ENCODE measurements at regions not wholly inside any gene's neighbourhood (a gene's known extent, or its start where the extent isn't known, plus 50 kb on each side); places are given as distances from the start of the nearest gene placed in this dataset.
"Not testable (repeated sequence)": the region's sequence is repeated elsewhere in the genome, so short reads cannot be mapped to it uniquely, and the experiment has no call there.

- not testable (repeated sequence) for H3K4me3 ChIP-seq (ENCODE audit: low read depth in 1 of 2, low read length in 2 of 2); H3K4me1 ChIP-seq (ENCODE audit: control insufficient read depth in 2 of 2, insufficient read depth in 2 of 2, low read length in 1 of 2); H3K27me3 ChIP-seq (ENCODE audit: control insufficient read depth in 1 of 2, insufficient read depth in 2 of 2, low read length in 2 of 2); H3K27ac ChIP-seq (ENCODE audit: low read depth in 2 of 2, low read length in 1 of 2); H3K9me3 ChIP-seq (ENCODE audit: control insufficient read depth in 2 of 2, insufficient read depth in 1 of 2, low read depth in 1 of 2, low read length in 1 of 2); H3K36me3 ChIP-seq (ENCODE audit: control insufficient read depth in 2 of 2, insufficient read depth in 2 of 2, low read length in 1 of 2)
- WGBS, 2 donors, result 59 to 82% methylated on average over 2 to 4 of the region's 7 CpGs
Measured at GRCh38 chr14:105752420-105752819, 226.0 kb downstream of the TMEM121 start.

- Histone ChIP-seq H3K4me1 (ENCODE audit: control insufficient read depth in 2 of 2, insufficient read depth in 2 of 2, low read length in 1 of 2) (no peaks in the 10 kb centered on the region), H3K9me3 (ENCODE audit: control insufficient read depth in 2 of 2, insufficient read depth in 1 of 2, low read depth in 1 of 2, low read length in 1 of 2) (no peaks in the 10 kb centered on the region), H3K27ac (ENCODE audit: low read depth in 2 of 2, low read length in 1 of 2) (no peak overlapping the region), H3K36me3 (ENCODE audit: control insufficient read depth in 2 of 2, insufficient read depth in 2 of 2, low read length in 1 of 2) (no peaks in the 10 kb centered on the region), H3K27me3 (ENCODE audit: control insufficient read depth in 1 of 2, insufficient read depth in 2 of 2, low read length in 2 of 2) (no peaks in the 10 kb centered on the region), H3K4me3 (ENCODE audit: low read depth in 1 of 2, low read length in 2 of 2) (no peak overlapping the region)
- 80 to 81% methylated on average over 16 to 18 of the region's 18 CpGs for WGBS, 2 donors
Measured at GRCh38 chr14:105760691-105761344, 234.4 kb downstream of the TMEM121 start.

- H3K4me3 ChIP-seq (ENCODE audit: low read depth in 1 of 2, low read length in 2 of 2); H3K4me1 ChIP-seq (ENCODE audit: control insufficient read depth in 2 of 2, insufficient read depth in 2 of 2, low read length in 1 of 2); H3K9me3 ChIP-seq (ENCODE audit: control insufficient read depth in 2 of 2, insufficient read depth in 1 of 2, low read depth in 1 of 2, low read length in 1 of 2); H3K27me3 ChIP-seq (ENCODE audit: control insufficient read depth in 1 of 2, insufficient read depth in 2 of 2, low read length in 2 of 2); H3K36me3 ChIP-seq (ENCODE audit: control insufficient read depth in 2 of 2, insufficient read depth in 2 of 2, low read length in 1 of 2); H3K27ac ChIP-seq (ENCODE audit: low read depth in 2 of 2, low read length in 1 of 2): not testable (repeated sequence)
- 71 to 72% methylated on average over 5 of the region's 5 CpGs for WGBS, 2 donors
Measured at GRCh38 chr14:105761345-105761740, 235.0 kb downstream of the TMEM121 start.

GRCh38 chr14:105761842-105762241 lies 235.5 kb downstream of the TMEM121 start:
- H3K9me3 ChIP-seq (ENCODE audit: control insufficient read depth in 2 of 2, insufficient read depth in 1 of 2, low read depth in 1 of 2, low read length in 1 of 2), result no peaks in the 10 kb centered on the region
- H3K4me1 ChIP-seq (ENCODE audit: control insufficient read depth in 2 of 2, insufficient read depth in 2 of 2, low read length in 1 of 2), result no peaks in the 10 kb centered on the region
- 70 to 73% methylated on average over 9 of the region's 9 CpGs for WGBS, 2 donors
- H3K4me3 ChIP-seq (ENCODE audit: low read depth in 1 of 2, low read length in 2 of 2), result no peak overlapping the region
- no peaks in the 10 kb centered on the region for H3K36me3 ChIP-seq (ENCODE audit: control insufficient read depth in 2 of 2, insufficient read depth in 2 of 2, low read length in 1 of 2)
- H3K27me3 ChIP-seq (ENCODE audit: control insufficient read depth in 1 of 2, insufficient read depth in 2 of 2, low read length in 2 of 2), result no peaks in the 10 kb centered on the region
- H3K27ac ChIP-seq (ENCODE audit: low read depth in 2 of 2, low read length in 1 of 2), result no peak overlapping the region

- not testable (repeated sequence) for H3K27ac ChIP-seq (ENCODE audit: low read depth in 2 of 2, low read length in 1 of 2); H3K4me3 ChIP-seq (ENCODE audit: low read depth in 1 of 2, low read length in 2 of 2); H3K4me1 ChIP-seq (ENCODE audit: control insufficient read depth in 2 of 2, insufficient read depth in 2 of 2, low read length in 1 of 2); H3K27me3 ChIP-seq (ENCODE audit: control insufficient read depth in 1 of 2, insufficient read depth in 2 of 2, low read length in 2 of 2); H3K9me3 ChIP-seq (ENCODE audit: control insufficient read depth in 2 of 2, insufficient read depth in 1 of 2, low read depth in 1 of 2, low read length in 1 of 2); H3K36me3 ChIP-seq (ENCODE audit: control insufficient read depth in 2 of 2, insufficient read depth in 2 of 2, low read length in 1 of 2)
- 71 to 72% methylated on average over 3 to 4 of the region's 11 CpGs for whole genome bisulfite sequencing, 2 donors
Measured at GRCh38 chr14:105762262-105762661, 235.9 kb downstream of the TMEM121 start.

- not testable (repeated sequence) for H3K27me3 ChIP-seq (ENCODE audit: control insufficient read depth in 1 of 2, insufficient read depth in 2 of 2, low read length in 2 of 2); H3K36me3 ChIP-seq (ENCODE audit: control insufficient read depth in 2 of 2, insufficient read depth in 2 of 2, low read length in 1 of 2); H3K4me1 ChIP-seq (ENCODE audit: control insufficient read depth in 2 of 2, insufficient read depth in 2 of 2, low read length in 1 of 2); H3K27ac ChIP-seq (ENCODE audit: low read depth in 2 of 2, low read length in 1 of 2); H3K9me3 ChIP-seq (ENCODE audit: control insufficient read depth in 2 of 2, insufficient read depth in 1 of 2, low read depth in 1 of 2, low read length in 1 of 2); H3K4me3 ChIP-seq (ENCODE audit: low read depth in 1 of 2, low read length in 2 of 2)
- WGBS, 2 donors, result 80 to 83% methylated on average over 23 to 30 of the region's 35 CpGs
Measured at GRCh38 chr14:105764254-105764901, 238.0 kb downstream of the TMEM121 start.

- not testable (repeated sequence) for H3K4me3 ChIP-seq (ENCODE audit: low read depth in 1 of 2, low read length in 2 of 2); H3K27me3 ChIP-seq (ENCODE audit: control insufficient read depth in 1 of 2, insufficient read depth in 2 of 2, low read length in 2 of 2); H3K9me3 ChIP-seq (ENCODE audit: control insufficient read depth in 2 of 2, insufficient read depth in 1 of 2, low read depth in 1 of 2, low read length in 1 of 2); H3K27ac ChIP-seq (ENCODE audit: low read depth in 2 of 2, low read length in 1 of 2); H3K36me3 ChIP-seq (ENCODE audit: control insufficient read depth in 2 of 2, insufficient read depth in 2 of 2, low read length in 1 of 2); H3K4me1 ChIP-seq (ENCODE audit: control insufficient read depth in 2 of 2, insufficient read depth in 2 of 2, low read length in 1 of 2)
- WGBS, 2 donors, result 68 to 69% methylated on average over 14 of the region's 23 CpGs
Measured at GRCh38 chr14:105765072-105765825, 238.9 kb downstream of the TMEM121 start.

- WGBS, 2 donors, result 81 to 83% methylated on average over 9 of the region's 9 CpGs
- Histone ChIP-seq H3K9me3 (ENCODE audit: control insufficient read depth in 2 of 2, insufficient read depth in 1 of 2, low read depth in 1 of 2, low read length in 1 of 2) (no peaks in the 10 kb centered on the region), H3K36me3 (ENCODE audit: control insufficient read depth in 2 of 2, insufficient read depth in 2 of 2, low read length in 1 of 2) (no peaks in the 10 kb centered on the region), H3K4me1 (ENCODE audit: control insufficient read depth in 2 of 2, insufficient read depth in 2 of 2, low read length in 1 of 2) (no peaks in the 10 kb centered on the region), H3K4me3 (ENCODE audit: low read depth in 1 of 2, low read length in 2 of 2) (no peak overlapping the region), H3K27me3 (ENCODE audit: control insufficient read depth in 1 of 2, insufficient read depth in 2 of 2, low read length in 2 of 2) (no peaks in the 10 kb centered on the region), H3K27ac (ENCODE audit: low read depth in 2 of 2, low read length in 1 of 2) (no peak overlapping the region)
Measured at GRCh38 chr14:105765893-105766614, 239.7 kb downstream of the TMEM121 start.

- Histone ChIP-seq H3K36me3 (ENCODE audit: control insufficient read depth in 2 of 2, insufficient read depth in 2 of 2, low read length in 1 of 2) (no peaks in the 10 kb centered on the region), H3K27me3 (ENCODE audit: control insufficient read depth in 1 of 2, insufficient read depth in 2 of 2, low read length in 2 of 2) (no peaks in the 10 kb centered on the region), H3K9me3 (ENCODE audit: control insufficient read depth in 2 of 2, insufficient read depth in 1 of 2, low read depth in 1 of 2, low read length in 1 of 2) (no peaks in the 10 kb centered on the region), H3K4me1 (ENCODE audit: control insufficient read depth in 2 of 2, insufficient read depth in 2 of 2, low read length in 1 of 2) (no peaks in the 10 kb centered on the region), H3K27ac (ENCODE audit: low read depth in 2 of 2, low read length in 1 of 2) (no peak overlapping the region), H3K4me3 (ENCODE audit: low read depth in 1 of 2, low read length in 2 of 2) (no peak overlapping the region)
- 80 to 81% methylated on average over 7 of the region's 7 CpGs for WGBS, 2 donors
Measured at GRCh38 chr14:105767315-105767714, 240.9 kb downstream of the TMEM121 start.
